ENCODE measurements at regions not wholly inside any gene's neighbourhood (a gene's known extent, or its start where the extent isn't known, plus 50 kb on each side); places are given as distances from the start of the nearest gene placed in this dataset.

GRCh38 chr9:81874250-81874649 lies 54.0 kb upstream of the SPATA31D4 start:
- Histone ChIP-seq H3K27ac (ENCODE audit: low read depth, low read length) (no peak overlapping the region), H3K27me3 (ENCODE audit: control insufficient read depth, insufficient read depth, low read length) (no peaks in the 10 kb centered on the region), H3K9ac (ENCODE audit: low read depth, low read length) (no peak overlapping the region), H3K4me3 (ENCODE audit: low read depth, low read length) (no peak overlapping the region), H3K36me3 (ENCODE audit: control insufficient read depth, insufficient read depth, low read length) (no peaks in the 10 kb centered on the region), H3K9me3 (ENCODE audit: control insufficient read depth, insufficient read depth, low read length) (no peaks in the 10 kb centered on the region), H3K4me1 (ENCODE audit: control insufficient read depth, insufficient read depth, low read length) (peaks cover 5% of the 10 kb centered on the region)

- Histone ChIP-seq H3K4me3 (ENCODE audit: low read depth, low read length) (no peak overlapping the region), H3K27ac (ENCODE audit: low read depth, low read length) (no peak overlapping the region), H3K4me1 (ENCODE audit: control insufficient read depth, insufficient read depth, low read length) (peaks cover 5% of the 10 kb centered on the region), H3K9ac (ENCODE audit: low read depth, low read length) (no peak overlapping the region), H3K9me3 (ENCODE audit: control insufficient read depth, insufficient read depth, low read length) (no peaks in the 10 kb centered on the region), H3K36me3 (ENCODE audit: control insufficient read depth, insufficient read depth, low read length) (no peaks in the 10 kb centered on the region), H3K27me3 (ENCODE audit: control insufficient read depth, insufficient read depth, low read length) (no peaks in the 10 kb centered on the region)
Measured at GRCh38 chr9:81874931-81875330, 53.3 kb upstream of the SPATA31D4 start.

- no peaks in the 10 kb centered on the region for H3K9me3 ChIP-seq (ENCODE audit: control insufficient read depth, insufficient read depth, low read length)
- no peaks in the 10 kb centered on the region for H3K36me3 ChIP-seq (ENCODE audit: control insufficient read depth, insufficient read depth, low read length)
- H3K27me3 ChIP-seq (ENCODE audit: control insufficient read depth, insufficient read depth, low read length), result no peaks in the 10 kb centered on the region
- no peak overlapping the region for H3K27ac ChIP-seq (ENCODE audit: low read depth, low read length)
- no peak overlapping the region for H3K4me3 ChIP-seq (ENCODE audit: low read depth, low read length)
- H3K9ac ChIP-seq (ENCODE audit: low read depth, low read length), result no peak overlapping the region
- H3K4me1 ChIP-seq (ENCODE audit: control insufficient read depth, insufficient read depth, low read length), result no peaks in the 10 kb centered on the region
Measured at GRCh38 chr9:81877047-81877446, 51.2 kb upstream of the SPATA31D4 start.
